Thyroid gland (tissue), 4 donors: ENCODE measurements at regions not wholly inside any gene's neighbourhood (a gene's known extent, or its start where the extent isn't known, plus 50 kb on each side); places are given as distances from the start of the nearest gene placed in this dataset.

Source experiments
- POLR2A ChIP-seq, 2 donors: fragments of 450-650 bp; IDR thresholded peaks; one replicate each; pipeline ENCODE4 v1.6.1; 2017; ENCODE audit warnings: antibody characterized with exemption in 2 of 2, mild to moderate bottlenecking in 2 of 2, moderate library complexity in 1 of 2
- TF ChIP-seq, protein P1 (sequence below), 6 experiments: fragments of 200-600 bp in 3 of 6; fragments of 450-650 bp in 3 of 6; sonication (generic) in 3 of 6; IDR thresholded peaks; one replicate each; pipeline ENCODE4 v1.5.1; 2016 to 2019; ENCODE audit warnings: antibody characterized with exemption in 6 of 6, mild to moderate bottlenecking in 2 of 6, inconsistent platforms in 1 of 6, moderate library complexity in 1 of 6

- TF ChIP-seq, protein P1, sequence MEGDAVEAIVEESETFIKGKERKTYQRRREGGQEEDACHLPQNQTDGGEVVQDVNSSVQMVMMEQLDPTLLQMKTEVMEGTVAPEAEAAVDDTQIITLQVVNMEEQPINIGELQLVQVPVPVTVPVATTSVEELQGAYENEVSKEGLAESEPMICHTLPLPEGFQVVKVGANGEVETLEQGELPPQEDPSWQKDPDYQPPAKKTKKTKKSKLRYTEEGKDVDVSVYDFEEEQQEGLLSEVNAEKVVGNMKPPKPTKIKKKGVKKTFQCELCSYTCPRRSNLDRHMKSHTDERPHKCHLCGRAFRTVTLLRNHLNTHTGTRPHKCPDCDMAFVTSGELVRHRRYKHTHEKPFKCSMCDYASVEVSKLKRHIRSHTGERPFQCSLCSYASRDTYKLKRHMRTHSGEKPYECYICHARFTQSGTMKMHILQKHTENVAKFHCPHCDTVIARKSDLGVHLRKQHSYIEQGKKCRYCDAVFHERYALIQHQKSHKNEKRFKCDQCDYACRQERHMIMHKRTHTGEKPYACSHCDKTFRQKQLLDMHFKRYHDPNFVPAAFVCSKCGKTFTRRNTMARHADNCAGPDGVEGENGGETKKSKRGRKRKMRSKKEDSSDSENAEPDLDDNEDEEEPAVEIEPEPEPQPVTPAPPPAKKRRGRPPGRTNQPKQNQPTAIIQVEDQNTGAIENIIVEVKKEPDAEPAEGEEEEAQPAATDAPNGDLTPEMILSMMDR (IDR thresholded peaks at IDR 0.05): no peak
- no peak for TF ChIP-seq POLR2A (IDR thresholded peaks at IDR 0.05)
Observed at GRCh38 chr3:13200946-13201345, 127.7 kb upstream of the IQSEC1 start.
